Mammary epithelial cell (primary cell): ENCODE measurements at regions not wholly inside any gene's neighbourhood (a gene's known extent, or its start where the extent isn't known, plus 50 kb on each side); places are given as distances from the start of the nearest gene placed in this dataset.

Experiments used
- EZH2 ChIP-seq: IDR thresholded peaks from 2 replicates; pipeline ENCODE4 v1.6.1; 2012; ENCODE audit warnings: low read length, inconsistent platforms, borderline replicate concordance
- TF ChIP-seq, protein P1 (sequence below), 2 donors: IDR thresholded peaks in 1 of 2; conservative IDR thresholded peaks in 1 of 2; 2 replicates each; pipeline ENCODE4 v1.5.1; 2011 to 2012; ENCODE audit warnings: inconsistent platforms in 2 of 2, low read length in 2 of 2, mild to moderate bottlenecking in 2 of 2, control low read depth in 1 of 2, low read depth in 1 of 2; ENCODE audit not compliant: insufficient read depth in 1 of 2; ENCODE audit errors: extremely low read depth in 1 of 2

DNA sequence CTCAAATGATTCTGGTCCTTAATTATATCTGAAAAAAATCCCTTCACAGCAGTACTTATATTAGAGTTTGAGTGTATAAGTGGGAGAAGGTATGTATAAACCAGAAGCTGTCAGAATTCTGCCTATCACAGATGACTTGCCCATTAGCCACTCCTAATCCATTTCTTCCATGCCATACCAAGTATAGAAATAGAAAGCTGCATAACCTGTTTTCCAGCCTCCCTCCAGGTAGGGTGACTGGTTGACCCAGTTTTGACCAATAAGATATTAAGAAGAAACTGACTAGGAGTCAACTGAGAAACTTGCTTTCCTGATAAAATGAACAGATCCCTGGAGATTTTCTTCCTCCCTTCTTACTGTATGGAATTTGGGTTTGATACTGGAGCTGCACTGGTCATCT is 112.2 kb upstream of the GRIK2 start:
- TF ChIP-seq, protein P1, sequence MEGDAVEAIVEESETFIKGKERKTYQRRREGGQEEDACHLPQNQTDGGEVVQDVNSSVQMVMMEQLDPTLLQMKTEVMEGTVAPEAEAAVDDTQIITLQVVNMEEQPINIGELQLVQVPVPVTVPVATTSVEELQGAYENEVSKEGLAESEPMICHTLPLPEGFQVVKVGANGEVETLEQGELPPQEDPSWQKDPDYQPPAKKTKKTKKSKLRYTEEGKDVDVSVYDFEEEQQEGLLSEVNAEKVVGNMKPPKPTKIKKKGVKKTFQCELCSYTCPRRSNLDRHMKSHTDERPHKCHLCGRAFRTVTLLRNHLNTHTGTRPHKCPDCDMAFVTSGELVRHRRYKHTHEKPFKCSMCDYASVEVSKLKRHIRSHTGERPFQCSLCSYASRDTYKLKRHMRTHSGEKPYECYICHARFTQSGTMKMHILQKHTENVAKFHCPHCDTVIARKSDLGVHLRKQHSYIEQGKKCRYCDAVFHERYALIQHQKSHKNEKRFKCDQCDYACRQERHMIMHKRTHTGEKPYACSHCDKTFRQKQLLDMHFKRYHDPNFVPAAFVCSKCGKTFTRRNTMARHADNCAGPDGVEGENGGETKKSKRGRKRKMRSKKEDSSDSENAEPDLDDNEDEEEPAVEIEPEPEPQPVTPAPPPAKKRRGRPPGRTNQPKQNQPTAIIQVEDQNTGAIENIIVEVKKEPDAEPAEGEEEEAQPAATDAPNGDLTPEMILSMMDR (conservative IDR thresholded peaks at IDR 0.05 in 1 of 2, IDR thresholded peaks at IDR 0.05 in 1 of 2; ENCODE audit: extremely low read depth in 1 of 2, insufficient read depth in 1 of 2, low read depth in 1 of 2, low read length in 2 of 2): no peak
- no peak for TF ChIP-seq EZH2
